Stimulated activated CD4-positive, alpha-beta T cell treated with anti-CD3 and anti-CD28 coated beads, Interleukin-12 subunit alpha, Interleukin-12 subunit beta, amount 100 ng/mL, for 24 hours (primary cell): ENCODE measurements at regions not wholly inside any gene's neighbourhood (a gene's known extent, or its start where the extent isn't known, plus 50 kb on each side); places are given as distances from the start of the nearest gene placed in this dataset.

Experiments used
- DNase-seq, 2 experiments: peaks; one replicate each; pipeline ENCODE4 v3.0.0-alpha.2; 2020; ENCODE audit warnings: low read depth in 2 of 2

DNA sequence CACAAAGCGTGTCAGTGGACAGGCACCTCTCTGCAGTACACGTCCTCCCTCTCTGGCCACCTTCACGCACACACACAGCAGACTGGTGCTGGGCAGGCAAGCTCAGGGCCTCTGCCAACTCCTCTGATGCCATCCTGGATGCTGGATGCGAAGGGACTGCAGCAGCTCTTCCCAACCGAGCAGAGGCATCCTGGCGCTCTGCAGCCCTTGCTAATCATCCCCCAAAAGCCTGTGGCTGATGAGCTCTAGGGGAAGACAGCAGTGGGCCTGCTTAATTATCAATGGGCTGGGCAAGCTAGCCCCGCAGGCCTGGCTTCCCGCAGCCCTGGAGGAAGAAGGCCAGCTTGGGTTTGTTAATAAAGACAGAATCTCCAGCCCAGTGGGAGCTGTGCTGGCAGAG is 71.3 kb upstream of the TEX51 start:
- DNase-seq = no peak

DNA sequence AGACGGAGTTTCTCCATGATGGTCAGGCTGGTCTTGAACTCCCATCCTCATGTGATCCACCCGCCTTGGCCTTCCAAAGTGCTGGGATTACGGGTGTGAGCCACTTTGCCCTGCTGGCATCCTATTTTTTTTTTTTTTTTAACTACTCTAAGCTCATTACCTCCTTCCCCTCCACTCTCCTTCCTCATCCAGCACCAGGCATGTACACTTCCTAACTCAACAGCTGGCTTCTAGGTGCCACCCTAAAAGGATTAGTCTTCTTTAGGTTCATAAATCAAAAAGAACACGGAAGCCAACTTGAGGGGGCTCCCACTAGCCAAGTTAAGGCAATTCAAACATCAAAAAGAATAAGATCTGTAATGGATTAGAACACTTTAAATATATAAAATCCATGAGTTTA is 70.6 kb upstream of the TEX51 start:
- no peak for DNase-seq

DNA sequence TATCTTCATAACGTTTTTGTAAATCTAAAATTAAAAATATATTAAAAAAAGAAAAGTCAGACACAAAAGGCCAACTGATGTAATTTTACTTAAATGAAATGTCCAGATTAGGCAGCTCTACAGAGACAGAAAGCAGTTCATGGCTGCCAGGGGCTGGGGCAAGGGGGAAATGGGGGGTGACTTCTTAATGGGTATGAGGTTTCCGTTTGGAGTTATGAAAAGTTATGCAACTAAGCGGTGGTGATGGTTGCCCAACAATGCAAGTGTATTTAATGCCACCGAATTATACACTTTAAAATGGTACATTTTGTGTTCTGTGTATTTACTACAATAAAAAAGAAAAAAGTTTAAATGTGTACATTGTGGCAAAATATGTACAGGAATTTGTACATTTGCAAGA is 70.2 kb upstream of the TEX51 start:
- DNase-seq = no peak

DNA sequence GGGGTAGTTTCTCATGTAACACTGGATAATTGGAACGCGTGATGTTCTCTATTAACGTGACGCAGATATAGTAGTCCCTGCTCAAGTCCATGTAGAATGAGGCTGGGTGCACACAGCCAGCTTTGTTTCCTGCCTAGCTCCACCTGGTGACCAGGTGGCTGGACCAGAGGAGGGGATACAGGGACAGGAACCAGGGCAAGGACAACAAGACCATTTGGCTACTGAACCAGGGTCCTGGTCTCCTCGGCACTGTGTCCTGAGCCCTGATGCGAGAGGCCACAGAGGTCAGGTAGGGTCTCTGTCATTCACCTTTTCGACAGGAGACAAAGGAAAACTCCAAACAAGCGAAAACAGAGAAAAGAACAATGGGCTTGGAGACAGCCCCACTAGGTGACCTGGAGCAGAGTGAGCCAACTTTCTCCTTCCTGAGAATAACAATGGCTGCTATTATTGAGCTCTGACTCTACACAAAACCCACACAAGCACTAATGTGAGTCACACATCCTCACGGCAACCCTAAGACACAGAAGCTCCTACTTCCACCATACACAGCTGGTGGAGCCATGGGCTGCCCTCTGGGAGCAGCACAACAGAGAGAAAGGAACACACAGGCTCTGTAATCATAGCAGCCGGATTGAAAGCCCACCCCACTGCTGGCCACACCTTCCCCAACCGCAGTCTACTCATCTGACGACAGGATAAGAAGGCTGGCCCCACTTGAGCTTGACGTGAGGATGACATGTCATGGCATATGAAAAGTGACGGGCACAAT is 67.3 kb upstream of the TEX51 start:
- no peak for DNase-seq

DNA sequence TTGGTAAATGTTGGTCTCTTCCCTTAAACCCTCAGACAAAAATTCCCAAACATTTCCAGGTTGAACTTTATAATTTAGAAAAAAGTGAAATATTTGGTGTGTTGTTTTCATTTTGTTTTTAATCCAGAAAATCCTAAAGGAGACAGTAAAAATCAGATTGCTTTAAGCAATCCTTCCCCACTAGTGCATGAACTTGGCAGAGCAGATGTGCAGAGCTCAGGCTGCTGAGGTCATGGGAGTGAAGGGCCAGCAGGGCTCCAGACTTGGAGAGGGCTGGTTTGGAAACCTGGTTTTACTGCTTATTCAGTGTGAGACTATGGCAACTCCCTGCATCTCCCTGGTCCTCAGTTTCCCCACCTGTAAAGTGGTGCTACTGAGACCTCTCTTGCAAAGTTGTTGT is 66.7 kb upstream of the TEX51 start:
- DNase-seq = no peak

DNA sequence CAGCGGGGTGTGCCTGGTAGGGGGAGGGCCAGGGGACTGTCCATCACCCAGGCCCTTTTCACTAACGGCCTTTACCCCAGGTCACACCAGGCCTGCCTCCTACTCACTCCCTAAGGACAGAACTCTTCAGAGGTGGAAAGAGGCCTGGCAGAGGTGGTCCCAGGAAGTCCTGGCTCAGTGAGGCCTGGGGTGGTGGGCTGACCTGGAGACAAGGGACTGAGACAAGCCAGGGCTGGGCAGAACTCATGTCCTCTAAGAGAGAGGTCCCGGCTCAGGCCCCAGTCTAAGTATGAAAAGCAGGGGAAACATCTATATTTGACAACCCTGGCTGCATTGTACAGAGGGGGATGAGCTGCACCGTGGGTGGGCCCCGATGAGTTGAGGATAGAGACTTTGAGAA is 65.9 kb upstream of the TEX51 start:
- no peak for DNase-seq

DNA sequence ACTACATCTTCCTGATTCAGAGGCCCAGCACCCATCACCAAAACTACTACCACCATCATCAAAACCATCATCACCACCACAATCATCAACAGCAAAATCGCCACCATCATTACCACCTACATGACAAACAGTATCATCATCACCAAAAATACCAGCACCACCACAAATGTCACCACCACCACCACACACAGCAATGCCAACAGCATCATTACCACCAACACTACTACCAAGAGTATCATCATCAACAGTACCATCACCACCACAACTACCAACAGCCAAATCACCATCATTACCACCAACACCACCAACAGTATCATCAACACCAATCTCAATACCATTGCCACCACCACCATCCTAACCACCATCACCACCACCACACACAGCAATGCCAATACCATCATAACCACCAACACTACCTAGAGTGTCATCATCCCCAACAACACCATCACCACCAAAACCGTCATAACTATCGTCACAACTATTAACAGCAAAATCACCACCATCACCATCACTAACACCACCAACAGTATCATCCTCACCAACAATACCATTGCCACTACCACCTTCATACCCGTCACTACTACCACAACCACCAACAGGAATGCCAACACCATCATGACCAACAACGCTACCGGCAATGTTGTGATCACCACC is 64.6 kb upstream of the TEX51 start:
- DNase-seq = no peak

DNA sequence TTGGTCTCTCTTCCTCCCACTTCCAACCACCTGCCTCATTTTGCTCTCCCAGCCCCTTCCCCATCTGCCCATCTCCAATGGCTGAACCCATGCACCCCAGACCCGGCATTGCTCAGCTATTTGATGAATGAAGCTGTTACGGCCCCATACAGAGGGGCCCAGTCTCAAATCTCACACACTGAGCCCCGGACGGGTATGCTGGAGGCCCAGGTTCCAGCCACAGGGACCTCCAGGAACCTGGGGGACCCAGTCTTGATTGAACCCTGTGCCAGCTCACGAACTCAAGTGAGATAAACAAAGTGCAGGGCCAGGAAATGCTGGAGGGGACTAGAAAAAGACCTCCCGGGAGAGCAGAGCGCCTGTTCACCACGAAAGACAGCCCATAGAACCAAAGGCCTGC is 63.4 kb upstream of the TEX51 start:
- no peak for DNase-seq

DNA sequence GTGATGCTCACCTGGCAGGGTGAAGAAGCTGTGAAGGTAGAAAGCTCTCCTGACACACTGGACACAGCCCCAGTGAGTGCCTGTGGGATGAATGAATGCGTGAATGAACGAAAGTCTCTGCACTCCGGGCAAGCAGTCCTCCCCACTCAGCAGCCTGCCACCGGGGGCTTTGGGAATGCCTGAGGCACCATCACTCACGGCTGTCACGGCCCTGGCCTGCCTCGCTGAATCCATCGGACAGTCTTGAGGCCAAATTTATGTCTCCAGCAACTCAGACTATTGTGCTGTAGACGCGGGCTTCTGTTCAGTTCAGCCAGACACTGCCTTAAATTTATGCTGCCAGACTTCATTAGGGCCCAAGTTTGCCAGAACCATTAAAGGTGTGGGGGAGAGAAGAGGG is 62.9 kb upstream of the TEX51 start:
- no peak for DNase-seq

DNA sequence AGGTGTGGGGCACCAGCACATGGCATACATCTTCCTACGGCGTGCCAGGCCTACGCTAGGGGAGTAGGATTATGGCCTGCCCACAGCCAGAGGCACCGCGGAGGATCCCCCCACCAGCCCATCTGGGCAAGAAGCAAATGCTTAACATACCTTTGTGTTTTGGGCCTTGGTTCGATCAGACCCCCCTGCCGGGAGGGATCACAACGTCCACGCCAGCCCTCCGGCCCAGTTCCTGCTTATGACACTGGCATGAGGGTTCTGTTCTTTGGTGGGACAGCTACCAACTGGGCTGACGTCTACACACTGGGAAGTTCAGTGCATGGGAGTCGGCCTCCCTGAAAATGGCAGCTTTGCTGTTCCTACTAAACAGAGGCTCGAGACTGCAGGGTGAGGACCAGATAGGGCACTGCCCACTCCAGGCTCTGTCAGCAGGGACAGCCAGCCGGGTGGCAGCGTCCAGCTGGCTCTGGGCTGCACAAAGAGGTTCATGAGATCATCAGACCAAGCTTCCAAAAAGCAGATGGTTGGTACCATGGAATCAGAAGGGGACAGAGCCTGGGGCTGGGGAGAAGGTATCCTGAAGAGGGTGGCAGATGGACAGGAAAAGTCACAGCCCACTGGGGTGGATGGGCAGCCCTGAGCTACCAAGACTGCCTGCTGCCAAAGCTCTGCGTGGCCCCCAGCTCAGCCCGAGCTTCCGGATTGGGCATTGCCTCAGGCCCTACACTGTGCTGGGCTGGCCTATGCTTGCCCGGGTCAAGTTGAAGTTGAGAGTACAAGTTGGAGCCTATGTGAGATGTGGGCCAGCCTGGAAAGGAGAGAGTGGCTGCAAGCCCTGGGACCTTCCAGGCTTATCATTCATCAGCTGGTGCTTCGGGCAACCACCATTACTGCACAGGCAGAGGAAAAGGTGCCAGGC is 61.7 kb upstream of the TEX51 start:
- no peak for DNase-seq

DNA sequence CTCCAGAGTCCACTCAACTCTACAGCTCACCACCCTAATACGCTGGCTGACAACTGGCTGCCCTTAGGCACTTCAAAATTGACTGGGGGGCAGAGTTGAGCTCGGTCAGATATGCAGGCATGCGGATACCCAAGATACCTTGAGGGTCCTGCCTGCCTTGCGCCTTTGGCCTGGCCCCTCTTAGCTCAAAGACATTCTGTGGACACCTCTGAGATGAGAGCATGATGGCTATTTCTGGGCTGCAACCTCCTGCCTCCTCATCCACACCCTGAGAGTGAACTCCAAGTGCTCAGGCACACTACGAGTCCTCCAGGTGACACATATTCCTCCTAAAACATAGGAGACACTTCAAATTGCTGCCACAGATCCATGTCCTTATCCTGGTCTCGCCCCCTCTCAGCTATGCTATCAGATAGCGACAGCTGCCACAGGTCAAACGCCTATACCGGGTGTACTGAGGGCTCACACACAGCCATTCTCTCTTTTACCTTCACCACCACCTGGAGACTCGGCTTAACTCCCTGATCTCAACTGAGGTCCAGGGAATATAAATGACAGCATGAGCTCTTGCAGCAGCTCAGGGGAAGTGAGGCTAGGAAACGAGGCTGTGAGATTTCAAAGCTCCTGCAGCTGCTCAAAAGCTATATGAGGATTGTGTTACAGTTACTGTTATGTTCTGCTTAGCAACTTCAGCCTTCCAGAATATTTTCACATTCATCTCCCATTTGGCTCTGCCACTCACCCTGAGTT is 60.5 kb upstream of the TEX51 start:
- DNase-seq = no peak

DNA sequence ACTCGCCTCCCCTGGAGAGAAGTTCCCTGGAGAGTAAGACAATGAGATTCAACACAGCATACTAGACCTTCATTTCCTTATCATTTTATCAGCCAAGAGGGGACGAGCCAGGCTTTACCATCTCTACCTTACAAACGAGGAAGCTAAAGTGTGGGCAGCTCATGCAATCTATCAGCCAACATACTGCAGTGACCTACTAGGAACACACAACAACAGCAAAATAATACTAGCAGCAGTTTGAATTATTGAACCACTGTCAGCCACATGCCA is 60.0 kb upstream of the TEX51 start:
- no peak for DNase-seq

DNA sequence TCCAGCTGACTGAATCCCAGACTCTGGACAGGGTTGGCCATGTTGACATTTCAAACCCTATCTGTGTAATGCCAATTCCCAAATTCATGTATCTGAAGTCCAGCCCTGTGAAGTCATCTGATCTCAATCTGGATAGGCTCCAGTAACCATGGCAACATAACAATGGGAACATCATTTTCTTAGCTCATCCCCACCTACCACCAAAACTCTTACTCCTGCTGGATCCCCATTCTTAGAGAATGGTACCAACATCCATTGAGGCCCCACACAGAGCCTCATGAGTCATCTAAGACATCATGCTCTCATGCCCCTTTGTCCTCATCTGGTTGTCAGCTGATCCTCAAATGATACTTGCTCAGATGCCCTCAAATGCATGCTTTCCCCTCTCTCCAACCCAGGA is 58.9 kb upstream of the TEX51 start:
- no peak for DNase-seq

DNA sequence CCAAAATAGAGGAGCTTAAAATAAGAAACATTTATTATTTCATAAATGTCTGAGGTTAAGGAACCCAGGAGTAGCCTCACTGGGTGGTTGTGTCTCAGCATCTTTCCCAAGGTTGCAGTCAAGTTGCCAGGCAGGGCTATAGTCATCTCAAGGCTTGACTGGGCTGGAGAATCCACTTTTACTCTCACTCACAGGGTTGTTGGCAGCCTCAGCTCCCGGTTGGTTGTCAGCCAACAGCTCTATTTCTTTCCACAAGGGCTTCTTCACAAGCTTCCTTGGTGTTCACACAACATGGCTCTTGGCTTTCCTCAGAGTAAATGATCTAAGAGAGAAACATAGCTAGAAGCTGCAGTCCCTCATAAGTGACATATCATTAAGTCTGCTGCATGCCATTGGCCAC is 55.6 kb upstream of the TEX51 start:
- no peak for DNase-seq

DNA sequence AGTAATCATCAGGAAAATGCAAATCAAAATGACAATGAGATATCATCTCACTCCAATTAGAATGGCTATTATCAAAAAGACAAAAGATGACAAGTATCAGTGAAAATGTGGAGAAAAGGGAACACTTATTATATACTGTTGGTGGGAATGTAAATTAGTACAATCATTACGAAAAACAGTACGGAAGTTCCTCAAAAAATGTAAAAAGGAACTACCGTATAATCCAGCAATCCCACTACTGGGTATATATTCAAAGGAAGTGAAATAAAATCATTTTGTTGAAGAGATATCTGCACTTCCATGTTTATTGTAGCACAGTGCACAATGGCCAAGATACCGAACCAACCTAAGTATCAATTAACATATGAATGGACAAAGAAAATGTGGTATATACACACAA is 52.4 kb upstream of the TEX51 start:
- DNase-seq = no peak
